CD8-positive, alpha-beta memory T cell (primary cell): ENCODE measurements at regions not wholly inside any gene's neighbourhood (a gene's known extent, or its start where the extent isn't known, plus 50 kb on each side); places are given as distances from the start of the nearest gene placed in this dataset.
A peak's percentile ranks its signal among the peaks of the same experiment; 100 is the strongest.

Experiments used
- CTCF ChIA-PET: fragments of 350-600 bp; sonication (Branson Sonifier 250); formaldehyde crosslinking; loops from one replicate; lab custom pipeline; 2021; ENCODE audit warnings: antibody characterized with exemption; lab: Charles Lee
- POLR2A ChIA-PET: fragments of 350-600 bp; sonication (Branson Sonifier 250); formaldehyde crosslinking; loops from one replicate; lab custom pipeline; 2021; ENCODE audit warnings: antibody characterized with exemption; lab: Charles Lee
- DNase-seq, 5 donors: peaks; one replicate each; pipeline versions ENCODE4 v3.0.0 to v3.0.0-alpha.2; 2020 to 2022; ENCODE audit warnings: mixed read lengths in 1 of 5
- H3K27ac ChIP-seq: one replicate; pipeline ENCODE4 v1.7.0; 2013; ENCODE audit warnings: low read depth, mild to moderate bottlenecking, low read length, moderate library complexity
- H3K27me3 ChIP-seq: 2 replicates; pipeline ENCODE4 v1.7.0; 2013; ENCODE audit warnings: low read length, mild to moderate bottlenecking; ENCODE audit not compliant: insufficient read depth, poor library complexity, severe bottlenecking
- H3K36me3 ChIP-seq: 2 replicates; pipeline ENCODE4 v1.7.0; 2013; ENCODE audit warnings: mild to moderate bottlenecking, low read length, moderate library complexity; ENCODE audit not compliant: insufficient read depth
- H3K4me1 ChIP-seq: 2 replicates; pipeline ENCODE4 v1.7.0; 2013; ENCODE audit warnings: mild to moderate bottlenecking, low read length, moderate library complexity; ENCODE audit not compliant: insufficient read depth
- H3K4me3 ChIP-seq: 2 replicates; pipeline ENCODE4 v1.7.0; 2013; ENCODE audit warnings: mild to moderate bottlenecking, low read length
- H3K9me3 ChIP-seq: 2 replicates; pipeline ENCODE4 v1.7.0; 2013; ENCODE audit warnings: mild to moderate bottlenecking, low read length
- H3K27ac Mint-ChIP-seq, 8 donors: one replicate each; pipeline ENCODE4 v1.8.0; 2020 to 2021; ENCODE audit warnings: mixed read lengths in 8 of 8, mild to moderate bottlenecking in 6 of 8, inconsistent platforms in 3 of 8, moderate library complexity in 3 of 8
- H3K27me3 Mint-ChIP-seq, 2 donors: one replicate each; pipeline ENCODE4 v1.8.0; 2020 to 2021; ENCODE audit warnings: mixed read lengths in 2 of 2, mild to moderate bottlenecking in 1 of 2, moderate library complexity in 1 of 2
- H3K36me3 Mint-ChIP-seq, 3 donors: one replicate each; pipeline ENCODE4 v1.8.0; 2020 to 2021; ENCODE audit warnings: mixed read lengths in 3 of 3, inconsistent platforms in 1 of 3, mild to moderate bottlenecking in 1 of 3
- H3K4me1 Mint-ChIP-seq, 3 donors: one replicate each; pipeline ENCODE4 v1.8.0; 2020 to 2021; ENCODE audit warnings: mixed read lengths in 3 of 3, inconsistent platforms in 1 of 3, mild to moderate bottlenecking in 1 of 3
- H3K4me3 Mint-ChIP-seq, 7 donors: one replicate each; pipeline ENCODE4 v1.8.0; 2020 to 2021; ENCODE audit warnings: mixed read lengths in 7 of 7, mild to moderate bottlenecking in 6 of 7, moderate library complexity in 4 of 7, inconsistent platforms in 2 of 7
- H3K9me3 Mint-ChIP-seq, 5 donors: one replicate each; pipeline ENCODE4 v1.8.0; 2020 to 2022; ENCODE audit warnings: mixed read lengths in 5 of 5, mild to moderate bottlenecking in 3 of 5, moderate library complexity in 2 of 5, inconsistent platforms in 1 of 5

GRCh38 chr7:136193940-136194339 is 216.8 kb upstream of the MTPN start:
- CTCF ChIA-PET, result no interaction called here
- Mint-ChIP-seq H3K4me1 (no peaks in the 10 kb centered on the region), H3K4me3 (no peak overlapping the region), H3K36me3 (peaks cover 9 to 76% (median 41%) of the 10 kb centered on the region in 3 donors), H3K27me3 (no peaks in the 10 kb centered on the region), H3K27ac (no peak overlapping the region), H3K9me3 (peaks cover 27 to 47% (median 37%) of the 10 kb centered on the region in 5 donors)
- Histone ChIP-seq H3K4me3 (no peak overlapping the region), H3K4me1 (no peaks in the 10 kb centered on the region), H3K9me3 (no peaks in the 10 kb centered on the region), H3K36me3 (no peaks in the 10 kb centered on the region), H3K27ac (no peak overlapping the region), H3K27me3 (no peaks in the 10 kb centered on the region)
- DNase-seq, result no peak
- POLR2A ChIA-PET, result no interaction called here

GRCh38 chr7:136189506-136189998 is 212.4 kb upstream of the MTPN start:
- H3K9me3 ChIP-seq, result no peaks in the 10 kb centered on the region
- Mint-ChIP-seq H3K4me1 (no peaks in the 10 kb centered on the region), H3K27me3 (no peaks in the 10 kb centered on the region), H3K27ac (no peak overlapping the region), H3K36me3 (peaks cover 8 to 58% (median 21%) of the 10 kb centered on the region in 3 donors), H3K4me3 (no peak overlapping the region), H3K9me3 (peaks cover 0 to 10% (median 3%) of the 10 kb centered on the region in 5 donors)
- no peaks in the 10 kb centered on the region for H3K4me1 ChIP-seq
- ChIA-PET POLR2A (no interaction called here), CTCF (no interaction called here)
- H3K4me3 ChIP-seq, result no peak overlapping the region
- no peak overlapping the region for H3K27ac ChIP-seq
- no peak for DNase-seq
- H3K36me3 ChIP-seq, result no peaks in the 10 kb centered on the region
- H3K27me3 ChIP-seq, result no peaks in the 10 kb centered on the region

- POLR2A ChIA-PET, result no interaction called here
- Mint-ChIP-seq H3K4me3 (no peak overlapping the region), H3K36me3 (peaks cover 7 to 58% (median 25%) of the 10 kb centered on the region in 3 donors), H3K27ac (no peak overlapping the region), H3K4me1 (no peaks in the 10 kb centered on the region), H3K9me3 (no peaks in the 10 kb centered on the region), H3K27me3 (peaks cover 0 to 1% of the 10 kb centered on the region in 2 donors)
- Histone ChIP-seq H3K27ac (no peak overlapping the region), H3K4me1 (no peaks in the 10 kb centered on the region), H3K36me3 (no peaks in the 10 kb centered on the region), H3K4me3 (no peak overlapping the region), H3K27me3 (no peaks in the 10 kb centered on the region), H3K9me3 (no peaks in the 10 kb centered on the region)
- DNase-seq, result no peak
- CTCF ChIA-PET, result no interaction called here
Observed at GRCh38 chr7:136186281-136186680, 209.1 kb upstream of the MTPN start.

- DNase-seq, result no peak
- POLR2A ChIA-PET, result no interaction called here
- Mint-ChIP-seq H3K9me3 (no peaks in the 10 kb centered on the region), H3K27ac (no peak overlapping the region), H3K36me3 (peaks cover 9 to 56% (median 21%) of the 10 kb centered on the region in 3 donors), H3K27me3 (peaks cover 0 to 1% of the 10 kb centered on the region in 2 donors), H3K4me1 (peaks cover 0 to 4% (median 0%) of the 10 kb centered on the region in 3 donors), H3K4me3 (no peak overlapping the region)
- Histone ChIP-seq H3K4me3 (no peak overlapping the region), H3K27ac (no peak overlapping the region), H3K36me3 (no peaks in the 10 kb centered on the region), H3K4me1 (no peaks in the 10 kb centered on the region), H3K27me3 (no peaks in the 10 kb centered on the region), H3K9me3 (no peaks in the 10 kb centered on the region)
- CTCF ChIA-PET, result no interaction called here
Observed at GRCh38 chr7:136184719-136185118, 207.6 kb upstream of the MTPN start.

- Mint-ChIP-seq H3K9me3 (no peaks in the 10 kb centered on the region), H3K36me3 (peaks cover 9 to 49% (median 19%) of the 10 kb centered on the region in 3 donors), H3K27ac (peak overlapping the region in 1 of 8 donors; percentile 2), H3K4me3 (no peak overlapping the region), H3K27me3 (peaks cover 0 to 1% of the 10 kb centered on the region in 2 donors), H3K4me1 (peaks cover 0 to 9% (median 4%) of the 10 kb centered on the region in 3 donors)
- Histone ChIP-seq H3K4me1 (no peaks in the 10 kb centered on the region), H3K36me3 (no peaks in the 10 kb centered on the region), H3K27ac (no peak overlapping the region), H3K4me3 (no peak overlapping the region), H3K27me3 (no peaks in the 10 kb centered on the region), H3K9me3 (no peaks in the 10 kb centered on the region)
- no peak for DNase-seq
- ChIA-PET CTCF (no interaction called here), POLR2A (no interaction called here)
Observed at GRCh38 chr7:136183981-136184380, 206.8 kb upstream of the MTPN start.

- H3K9me3 ChIP-seq, result no peaks in the 10 kb centered on the region
- Mint-ChIP-seq H3K4me1 (peaks cover 0 to 11% (median 10%) of the 10 kb centered on the region in 3 donors), H3K4me3 (no peak overlapping the region), H3K27ac (no peak overlapping the region), H3K9me3 (no peaks in the 10 kb centered on the region), H3K27me3 (peaks cover 0 to 1% of the 10 kb centered on the region in 2 donors), H3K36me3 (peaks cover 7 to 41% (median 20%) of the 10 kb centered on the region in 3 donors)
- POLR2A ChIA-PET, result no interaction called here
- H3K4me1 ChIP-seq, result no peaks in the 10 kb centered on the region
- H3K27me3 ChIP-seq, result no peaks in the 10 kb centered on the region
- no peak for DNase-seq
- no peaks in the 10 kb centered on the region for H3K36me3 ChIP-seq
- CTCF ChIA-PET, result no interaction called here
- no peak overlapping the region for H3K4me3 ChIP-seq
- no peak overlapping the region for H3K27ac ChIP-seq
Observed at GRCh38 chr7:136180984-136181383, 203.8 kb upstream of the MTPN start.

GRCh38 chr7:136179851-136180721 is 202.9 kb upstream of the MTPN start:
- Mint-ChIP-seq H3K4me1 (peaks cover 0 to 11% (median 10%) of the 10 kb centered on the region in 3 donors), H3K27ac (peak overlapping the region in 1 of 8 donors; percentile 48), H3K36me3 (peaks cover 7 to 36% (median 20%) of the 10 kb centered on the region in 3 donors), H3K27me3 (peaks cover 0 to 1% of the 10 kb centered on the region in 2 donors), H3K9me3 (no peaks in the 10 kb centered on the region), H3K4me3 (no peak overlapping the region)
- no peaks in the 10 kb centered on the region for H3K9me3 ChIP-seq
- CTCF ChIA-PET, result no interaction called here
- POLR2A ChIA-PET, result interaction anchor here (0.5 kb wide), 1 partner anchor 616 kb away, joined by 3 read pairs; no protein-coding TSS in a partner anchor
- H3K4me1 ChIP-seq, result no peaks in the 10 kb centered on the region
- no peak overlapping the region for H3K4me3 ChIP-seq
- H3K27me3 ChIP-seq, result no peaks in the 10 kb centered on the region
- H3K36me3 ChIP-seq, result no peaks in the 10 kb centered on the region
- no peak overlapping the region for H3K27ac ChIP-seq
- DNase-seq, result no peak

- H3K27ac ChIP-seq, result no peak overlapping the region
- H3K27me3 ChIP-seq, result no peaks in the 10 kb centered on the region
- peaks cover 0 to 14% (median 10%) of the 10 kb centered on the region in 3 donors for H3K4me1 Mint-ChIP-seq
- H3K4me1 ChIP-seq, result no peaks in the 10 kb centered on the region
- ChIA-PET POLR2A (no interaction called here), CTCF (no interaction called here)
- H3K4me3 ChIP-seq, result no peak overlapping the region
- no peaks in the 10 kb centered on the region for H3K36me3 ChIP-seq
- H3K4me3 Mint-ChIP-seq, result no peak overlapping the region
- DNase-seq, result peak in 1 of 5 donors; percentile 13
- H3K9me3 ChIP-seq, result no peaks in the 10 kb centered on the region
- peaks cover 7 to 36% (median 20%) of the 10 kb centered on the region in 3 donors for H3K36me3 Mint-ChIP-seq
- no peaks in the 10 kb centered on the region for H3K9me3 Mint-ChIP-seq
- peaks cover 0 to 1% of the 10 kb centered on the region in 2 donors for H3K27me3 Mint-ChIP-seq
- H3K27ac Mint-ChIP-seq, result no peak overlapping the region
Observed at GRCh38 chr7:136179154-136179553, 202.0 kb upstream of the MTPN start.
